ENCODE measurements at regions not wholly inside any gene's neighbourhood (a gene's known extent, or its start where the extent isn't known, plus 50 kb on each side); places are given as distances from the start of the nearest gene placed in this dataset.
"Not testable (repeated sequence)": the region's sequence is repeated elsewhere in the genome, so short reads cannot be mapped to it uniquely, and the experiment has no call there.

DNA sequence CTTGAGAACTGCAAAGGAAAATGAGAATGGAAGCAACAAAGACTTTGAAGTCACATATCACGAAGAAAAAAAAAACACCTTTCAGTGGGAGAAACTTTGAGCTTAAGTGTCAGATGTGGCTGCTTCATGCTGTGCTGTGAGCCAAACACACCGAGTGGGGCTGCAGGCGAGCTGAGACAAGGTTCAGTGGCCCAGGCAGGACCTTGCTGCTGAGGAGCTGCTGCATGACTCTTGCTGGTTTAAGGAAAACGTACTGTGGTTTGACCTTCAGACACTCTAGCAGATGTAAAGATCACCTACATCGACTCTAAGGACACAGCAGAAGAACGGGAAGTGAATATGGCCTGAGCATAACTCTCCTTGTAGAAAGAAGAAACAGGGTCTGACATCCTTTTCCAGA is 118.1 kb upstream of the OR4E1 start:
- DNase-seq, result no peak

DNA sequence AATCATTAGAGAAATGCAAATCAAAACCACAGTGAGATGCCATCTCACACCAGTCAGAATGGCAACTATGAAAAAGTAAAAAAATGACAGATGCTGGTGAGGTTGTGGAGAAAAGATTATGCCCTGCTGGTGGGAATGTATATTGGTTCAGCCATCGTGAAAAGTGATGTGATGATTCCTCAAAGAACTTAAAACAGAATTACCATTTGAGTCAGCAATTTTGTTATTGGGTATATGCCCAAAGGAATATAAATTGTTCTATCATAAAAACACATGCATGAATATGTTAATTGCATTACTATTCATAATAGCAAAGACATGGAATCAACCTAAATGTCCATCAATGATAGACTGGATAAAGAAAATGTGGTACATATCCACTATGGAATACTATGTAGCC is 115.1 kb upstream of the OR4E1 start:
- DNase-seq, result not testable (repeated sequence)

DNA sequence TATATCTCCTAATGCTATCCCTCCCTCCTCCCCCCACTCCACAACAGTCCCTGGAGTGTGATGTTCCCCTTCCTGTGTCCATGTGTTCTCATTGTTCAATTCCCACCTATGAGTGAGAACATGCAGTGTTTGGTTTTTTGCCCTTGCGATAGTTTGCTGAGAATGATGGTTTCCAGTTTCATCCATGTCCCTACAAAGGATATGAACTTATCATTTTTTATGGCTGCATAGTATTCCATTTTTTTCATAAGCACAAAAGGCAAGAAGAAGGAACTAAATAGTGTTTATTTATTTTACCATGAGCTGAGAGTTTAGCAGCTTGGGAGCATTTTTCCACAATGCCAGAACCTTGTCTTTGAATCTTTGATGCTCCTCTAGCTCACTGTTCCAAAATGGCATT is 113.6 kb upstream of the OR4E1 start:
- DNase-seq, result not testable (repeated sequence)

DNA sequence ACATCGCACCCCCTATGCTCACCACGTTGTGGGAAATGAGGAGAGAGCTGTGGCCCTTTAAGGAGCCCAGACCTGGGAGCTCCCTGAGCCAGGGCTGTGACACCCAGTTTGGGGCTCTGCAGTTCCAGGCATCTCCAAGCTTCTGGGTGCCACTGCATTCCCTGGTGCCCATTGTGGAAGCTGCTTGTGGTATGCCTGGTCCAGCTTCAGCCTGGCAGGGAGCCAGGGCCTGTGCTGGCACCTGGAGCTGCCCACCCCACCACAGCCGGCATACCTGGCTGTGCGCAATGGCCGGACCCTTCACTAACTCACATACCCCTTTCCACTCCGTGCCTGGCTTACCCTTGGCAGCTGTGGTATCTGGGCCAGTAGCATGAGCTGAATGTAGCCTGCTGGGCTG is 107.9 kb upstream of the OR4E1 start:
- DNase-seq, result no peak

DNA sequence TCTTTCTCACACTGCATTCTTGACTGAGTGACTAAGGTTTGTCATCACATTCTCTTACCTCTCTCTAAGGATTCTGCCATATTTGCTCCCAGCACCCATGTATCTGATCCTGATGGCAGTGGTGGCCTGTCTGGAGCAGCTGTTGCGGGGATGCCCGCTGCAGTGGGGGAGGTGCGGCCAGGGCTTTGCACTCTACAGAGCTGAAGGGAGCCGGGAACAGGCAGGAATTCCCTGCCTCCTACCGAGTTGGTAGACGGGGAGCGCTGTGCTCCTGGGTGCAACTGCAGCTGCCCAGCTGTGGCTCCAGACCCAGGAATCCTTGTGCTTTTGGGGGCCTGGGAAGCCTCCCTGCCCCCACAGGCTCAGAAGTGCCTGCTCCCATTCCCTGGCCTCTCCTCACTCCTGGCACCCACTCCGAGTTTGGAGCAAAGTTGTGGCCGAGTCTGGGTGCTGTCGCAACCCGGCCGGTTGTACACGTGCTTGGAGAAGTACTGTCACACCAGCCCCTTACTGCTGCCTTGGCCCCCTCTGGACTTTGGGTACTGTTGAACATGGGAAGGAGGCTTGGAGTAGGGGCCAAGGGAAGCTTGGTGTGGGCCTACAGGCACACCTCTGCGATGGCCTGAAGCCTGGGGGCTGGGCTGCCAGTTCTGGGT is 106.9 kb upstream of the OR4E1 start:
- no peak for DNase-seq

DNA sequence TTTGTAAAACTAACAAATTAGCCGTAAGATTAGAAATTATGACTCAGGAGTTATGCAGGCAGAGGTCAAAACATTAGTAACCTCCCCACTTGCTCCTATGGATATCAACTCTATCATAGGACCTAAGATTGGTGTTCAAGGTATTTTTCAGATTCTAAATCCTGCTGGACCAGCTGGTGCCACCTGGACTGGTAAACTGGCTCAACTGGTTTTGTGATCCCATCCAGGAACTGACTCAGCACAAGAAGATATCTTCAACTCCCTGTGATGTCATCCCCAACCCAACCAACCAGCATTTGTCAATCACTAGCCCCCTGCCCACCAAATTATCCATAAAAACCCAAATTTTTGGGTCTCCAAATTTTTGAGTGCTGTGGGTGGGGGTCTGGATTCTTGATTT is 98.1 kb upstream of the OR4E1 start:
- no peak for DNase-seq

DNA sequence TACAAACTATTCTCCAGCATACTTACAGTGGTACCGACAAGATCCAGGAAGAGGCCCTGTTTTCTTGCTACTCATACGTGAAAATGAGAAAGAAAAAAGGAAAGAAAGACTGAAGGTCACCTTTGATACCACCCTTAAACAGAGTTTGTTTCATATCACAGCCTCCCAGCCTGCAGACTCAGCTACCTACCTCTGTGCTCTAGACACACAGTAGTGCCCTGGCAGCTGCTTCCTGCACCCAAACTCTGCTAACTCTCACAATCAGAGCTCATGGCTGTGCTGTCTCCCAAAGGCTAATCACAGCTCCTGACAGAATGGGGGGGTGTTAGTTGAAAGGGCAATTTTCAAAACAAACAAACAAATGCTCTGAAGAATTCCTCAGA is 95.2 kb upstream of the OR4E1 start:
- no peak for DNase-seq

DNA sequence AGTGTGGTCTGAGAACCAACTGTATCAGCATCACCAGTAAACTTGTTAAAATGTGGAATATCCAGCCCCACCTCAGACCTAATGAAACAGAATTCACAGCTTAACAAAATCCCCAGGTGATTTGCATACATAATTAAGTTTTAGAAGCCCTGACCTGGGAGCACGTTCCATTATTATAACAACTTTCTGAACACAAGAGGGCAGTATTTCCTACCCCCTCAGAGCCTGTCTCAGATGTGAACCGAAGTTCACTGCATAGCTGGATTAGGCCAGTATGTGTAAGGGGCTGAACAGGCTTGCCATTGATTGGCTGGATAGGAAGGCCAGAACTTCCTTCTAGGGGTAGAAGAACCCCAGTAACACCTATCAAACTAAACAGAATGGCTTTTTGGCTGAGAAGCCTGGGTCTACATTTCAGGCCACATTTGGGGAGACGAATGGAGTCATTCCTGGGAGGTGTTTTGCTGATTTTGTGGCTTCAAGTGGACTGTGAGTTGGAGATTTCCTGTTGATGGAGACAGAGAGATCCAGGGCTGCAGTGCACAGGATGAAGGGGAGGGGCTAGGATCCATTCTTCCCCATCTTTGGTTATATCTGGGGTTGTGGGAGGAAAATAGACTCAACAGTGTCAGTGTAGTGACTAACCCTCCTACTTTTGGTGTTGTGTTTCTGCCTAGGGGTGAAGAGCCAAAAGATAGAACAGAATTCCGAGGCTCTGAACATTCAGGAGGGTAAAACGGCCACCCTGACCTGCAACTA is 94.7 kb upstream of the OR4E1 start:
- DNase-seq, result peak; percentile 57

DNA sequence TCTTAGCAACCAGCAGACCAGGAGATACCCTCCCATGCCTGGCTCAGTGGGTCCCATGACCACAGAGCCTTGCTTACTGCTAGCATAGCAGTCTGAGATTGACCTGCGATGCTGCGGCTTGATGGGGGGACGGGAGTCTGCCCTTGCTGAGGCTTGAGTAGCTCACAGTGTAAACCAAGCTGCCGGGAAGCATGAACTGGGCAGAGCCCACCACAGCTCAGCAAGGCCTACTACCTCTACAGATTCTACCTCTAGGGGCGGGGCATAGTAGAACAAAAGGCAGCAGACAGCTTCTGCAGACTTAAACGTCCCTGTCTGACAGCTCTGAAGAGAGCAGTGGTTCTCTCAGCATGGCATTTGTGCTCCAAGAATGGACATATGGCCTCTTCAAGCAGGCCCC is 86.7 kb upstream of the OR4E1 start:
- DNase-seq, result not testable (repeated sequence)

DNA sequence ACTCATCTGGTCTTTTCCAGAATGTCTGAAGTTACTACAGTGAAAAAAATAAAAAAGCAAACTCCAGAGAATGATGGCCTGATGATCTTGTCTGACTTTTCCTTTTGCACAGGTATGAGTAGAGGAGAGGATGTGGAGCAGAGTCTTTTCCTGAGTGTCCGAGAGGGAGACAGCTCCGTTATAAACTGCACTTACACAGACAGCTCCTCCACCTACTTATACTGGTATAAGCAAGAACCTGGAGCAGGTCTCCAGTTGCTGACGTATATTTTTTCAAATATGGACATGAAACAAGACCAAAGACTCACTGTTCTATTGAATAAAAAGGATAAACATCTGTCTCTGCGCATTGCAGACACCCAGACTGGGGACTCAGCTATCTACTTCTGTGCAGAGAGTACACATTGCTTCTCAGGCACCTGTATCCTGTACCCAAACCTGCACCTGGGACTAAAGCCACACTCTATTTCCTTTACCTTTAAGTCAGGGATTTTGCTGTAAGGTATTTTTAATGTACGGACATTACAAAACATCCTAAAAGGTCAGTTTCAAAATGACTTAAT is 75.8 kb upstream of the OR4E1 start:
- DNase-seq, result no peak

DNA sequence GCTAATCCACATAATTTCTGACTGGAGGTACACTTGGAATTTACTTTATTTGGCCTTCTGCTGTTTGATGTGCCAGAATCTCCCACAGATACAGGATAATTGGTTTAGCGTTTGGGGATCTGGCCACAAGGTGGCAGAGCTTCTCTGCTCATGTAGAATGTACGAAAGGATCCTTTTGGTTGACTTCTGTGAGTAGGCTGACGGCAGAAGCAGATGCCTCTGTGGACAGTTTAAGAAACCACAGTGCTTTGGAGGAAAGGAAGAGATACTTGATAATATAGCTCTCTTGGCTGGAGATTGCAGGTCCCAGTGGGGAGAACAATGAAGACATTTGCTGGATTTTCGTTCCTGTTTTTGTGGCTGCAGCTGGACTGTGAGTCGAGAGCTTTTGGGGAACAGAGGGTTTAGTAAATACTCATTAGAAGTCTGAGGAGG is 75.3 kb upstream of the OR4E1 start:
- peak; percentile 58 for DNase-seq

DNA sequence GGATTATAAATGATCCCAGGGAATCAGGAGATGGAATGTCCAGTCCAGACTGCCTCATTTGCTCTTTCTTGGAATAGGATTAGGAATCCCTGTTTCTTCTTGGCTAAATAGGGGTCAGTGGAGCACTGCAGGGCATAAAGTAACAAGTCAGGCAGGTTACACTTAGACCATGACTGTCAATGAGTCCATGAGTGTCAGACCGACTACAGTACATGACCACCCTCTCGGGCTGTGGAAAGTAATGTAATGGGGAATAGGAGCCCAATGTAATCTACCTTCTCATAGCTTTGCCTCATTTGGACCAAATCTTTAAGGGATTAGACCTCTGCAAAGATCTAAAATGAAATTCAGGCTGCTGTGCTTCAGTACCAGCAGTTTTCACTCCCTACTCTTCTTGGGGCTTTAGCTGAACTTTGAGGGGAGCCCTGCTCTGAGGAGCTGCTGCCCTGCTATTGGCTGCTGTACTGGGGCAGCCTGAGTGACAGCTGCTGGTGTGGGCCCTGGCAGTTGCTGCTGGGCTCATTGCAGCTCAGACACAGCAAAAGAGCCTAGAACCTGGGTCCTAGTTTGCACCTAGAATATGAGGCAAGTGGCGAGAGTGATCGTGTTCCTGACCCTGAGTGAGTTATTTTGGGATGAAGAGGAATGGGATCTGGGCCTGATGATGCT is 62.2 kb upstream of the OR4E1 start:
- DNase-seq, result peak; percentile 32

DNA sequence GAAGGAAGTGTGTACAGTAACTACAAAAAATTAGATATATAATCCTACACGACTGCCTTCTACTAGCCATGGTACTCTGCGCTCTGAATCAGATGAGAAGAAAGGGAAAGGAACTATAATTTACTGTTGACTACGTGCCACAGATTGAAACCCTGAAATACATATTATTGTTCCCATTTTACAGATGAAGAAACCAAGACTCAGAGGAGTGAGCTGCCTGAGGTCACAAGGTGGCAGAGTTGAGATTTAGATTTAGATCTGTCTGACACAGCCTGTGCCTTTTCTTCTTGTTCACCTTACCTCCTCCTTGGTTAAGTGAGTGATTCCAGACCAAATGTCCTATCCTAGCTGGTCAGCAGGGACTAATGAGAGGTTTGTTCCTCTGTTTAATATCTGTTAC is 61.6 kb upstream of the OR4E1 start:
- DNase-seq, result no peak

DNA sequence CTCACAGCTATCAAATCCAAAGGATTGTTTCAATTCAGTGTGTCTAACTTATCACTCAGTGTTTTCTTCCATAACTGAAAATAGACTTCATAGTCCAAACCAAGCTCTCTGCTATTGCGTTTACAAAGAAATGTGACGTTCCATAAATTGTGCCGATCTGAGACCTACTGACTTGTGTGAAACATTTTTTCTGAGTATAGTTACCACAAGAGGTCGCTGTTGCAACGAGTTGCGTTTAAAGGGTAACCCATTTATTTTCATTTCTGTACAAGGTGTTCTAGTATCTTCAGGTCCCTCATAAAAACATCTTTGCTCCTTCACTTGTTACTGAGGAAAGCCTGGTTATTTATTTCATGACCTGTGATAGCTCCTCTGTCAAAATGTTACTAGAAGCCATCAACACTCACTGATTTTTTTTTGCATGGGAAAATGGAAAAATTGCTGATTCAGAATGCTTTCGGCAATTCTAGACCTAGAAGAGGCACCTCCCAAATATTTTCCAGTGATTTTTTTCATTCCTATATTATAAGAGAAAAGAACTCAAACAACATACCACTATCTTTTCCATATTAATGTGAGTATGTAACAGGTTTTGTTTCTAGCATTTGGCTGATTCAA is 60.9 kb upstream of the OR4E1 start:
- peak; percentile 74 for DNase-seq

DNA sequence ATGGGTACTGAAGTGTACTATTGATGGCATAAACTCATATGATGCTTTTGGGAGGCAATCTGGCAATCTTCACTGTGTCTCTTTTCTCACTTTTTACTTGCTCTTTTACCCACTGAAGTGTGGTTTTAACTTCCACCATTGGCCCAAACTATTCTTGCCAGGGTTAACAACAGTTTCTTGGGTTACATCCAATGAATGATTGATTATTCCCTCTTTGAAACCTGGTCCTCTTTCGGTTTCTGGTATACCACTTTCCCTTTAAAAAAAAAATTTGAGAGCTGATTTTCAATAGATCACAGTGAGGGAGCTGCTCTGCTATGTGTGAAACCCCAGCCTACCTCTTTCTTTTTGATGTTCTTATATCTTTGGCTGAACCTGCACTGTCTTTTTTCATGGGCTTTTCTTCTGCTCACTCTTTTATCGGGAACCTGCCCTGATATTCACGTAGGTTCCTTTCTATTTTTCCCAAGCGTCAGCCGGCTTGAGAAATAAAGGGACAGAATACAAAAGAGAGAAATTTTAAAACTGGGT is 56.1 kb upstream of the OR4E1 start:
- DNase-seq, result no peak

DNA sequence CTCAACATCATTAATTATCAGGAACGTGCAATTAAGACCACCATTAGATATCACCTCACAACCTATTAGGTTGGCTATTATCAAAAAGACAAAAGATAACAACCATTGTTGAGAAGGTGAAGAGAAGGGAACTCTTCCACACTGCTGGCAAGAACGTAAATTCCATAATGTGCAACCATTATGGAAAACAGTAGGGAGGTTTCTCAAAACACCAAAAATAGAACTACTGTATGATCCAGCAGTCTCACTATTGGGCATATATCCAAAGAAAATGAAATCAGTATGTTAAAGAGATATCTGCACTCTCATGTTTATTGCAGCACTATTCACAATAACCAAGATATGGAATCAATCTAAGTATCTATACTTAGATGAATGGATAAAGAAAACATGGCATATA is 51.6 kb upstream of the OR4E1 start:
- no peak for DNase-seq

DNA sequence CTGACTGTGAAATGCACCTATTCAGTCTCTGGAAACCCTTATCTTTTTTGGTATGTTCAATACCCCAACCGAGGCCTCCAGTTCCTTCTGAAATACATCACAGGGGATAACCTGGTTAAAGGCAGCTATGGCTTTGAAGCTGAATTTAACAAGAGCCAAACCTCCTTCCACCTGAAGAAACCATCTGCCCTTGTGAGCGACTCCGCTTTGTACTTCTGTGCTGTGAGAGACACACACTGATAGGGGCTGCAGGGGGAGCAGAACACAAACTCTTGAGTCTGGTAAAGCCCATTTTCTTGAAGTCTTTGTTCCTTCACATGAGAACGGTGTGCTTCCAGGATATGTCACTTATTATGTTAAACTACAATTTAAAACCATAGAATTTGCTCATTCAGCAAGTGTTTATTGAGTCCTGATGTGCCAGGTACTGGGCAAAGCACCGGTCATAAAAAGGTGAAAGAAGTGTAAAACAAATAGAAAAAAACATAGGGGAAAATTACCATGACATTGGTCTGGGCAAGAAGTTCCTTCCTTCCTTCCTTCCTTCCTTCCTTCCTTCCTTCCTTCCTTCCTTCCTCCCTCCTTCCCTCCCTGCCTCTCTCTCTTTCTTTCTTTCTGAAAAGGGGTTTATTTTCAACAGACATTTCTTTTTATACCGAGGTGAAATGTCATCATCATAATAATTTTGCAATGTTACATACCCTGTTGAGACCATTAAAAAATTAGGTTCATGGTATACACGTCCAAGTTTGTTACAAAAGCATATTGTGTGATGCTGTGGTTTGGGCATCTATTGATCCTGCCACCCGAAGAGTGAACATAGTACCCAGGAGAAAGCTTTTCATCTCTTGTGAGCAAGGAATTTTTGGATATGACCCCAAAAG is 50.7 kb upstream of the OR4E1 start:
- DNase-seq, result no peak

DNA sequence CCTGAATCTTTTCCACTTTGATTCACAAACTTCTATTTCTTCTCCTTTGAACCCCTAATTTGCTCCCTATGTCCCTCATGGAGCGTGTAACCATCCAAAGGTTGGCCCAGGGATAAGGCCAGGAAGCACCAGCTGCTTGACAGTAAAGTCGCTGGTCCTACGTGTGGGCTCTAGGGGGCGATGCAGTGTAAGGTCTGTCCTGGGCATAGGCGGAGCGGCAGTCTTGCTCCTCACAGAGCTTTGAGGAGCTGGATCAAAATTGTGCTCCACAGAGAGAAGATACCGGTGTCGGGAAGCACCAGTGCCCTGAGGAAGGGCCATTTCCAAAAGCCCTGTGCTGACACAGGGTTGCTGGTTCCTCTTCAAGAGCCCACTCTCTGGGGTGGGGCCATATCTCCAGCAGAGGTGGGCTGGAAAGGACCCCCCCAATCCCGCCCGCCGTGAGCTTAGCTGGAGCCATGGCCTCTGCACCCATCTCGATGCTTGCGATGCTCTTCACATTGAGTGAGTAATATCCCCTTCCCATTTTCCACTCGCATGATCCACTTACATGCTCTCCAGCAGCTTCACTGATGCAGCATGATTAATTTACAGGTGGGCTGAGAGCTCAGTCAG is 49.9 kb upstream of the OR4E1 start:
- DNase-seq, result peak; percentile 49

All from CD4-positive, alpha-beta T cell treated with Interleukin-10 for 1 hour (primary cell).